ENCODE measurements at regions not wholly inside any gene's neighbourhood (a gene's known extent, or its start where the extent isn't known, plus 50 kb on each side); places are given as distances from the start of the nearest gene placed in this dataset.

DNA sequence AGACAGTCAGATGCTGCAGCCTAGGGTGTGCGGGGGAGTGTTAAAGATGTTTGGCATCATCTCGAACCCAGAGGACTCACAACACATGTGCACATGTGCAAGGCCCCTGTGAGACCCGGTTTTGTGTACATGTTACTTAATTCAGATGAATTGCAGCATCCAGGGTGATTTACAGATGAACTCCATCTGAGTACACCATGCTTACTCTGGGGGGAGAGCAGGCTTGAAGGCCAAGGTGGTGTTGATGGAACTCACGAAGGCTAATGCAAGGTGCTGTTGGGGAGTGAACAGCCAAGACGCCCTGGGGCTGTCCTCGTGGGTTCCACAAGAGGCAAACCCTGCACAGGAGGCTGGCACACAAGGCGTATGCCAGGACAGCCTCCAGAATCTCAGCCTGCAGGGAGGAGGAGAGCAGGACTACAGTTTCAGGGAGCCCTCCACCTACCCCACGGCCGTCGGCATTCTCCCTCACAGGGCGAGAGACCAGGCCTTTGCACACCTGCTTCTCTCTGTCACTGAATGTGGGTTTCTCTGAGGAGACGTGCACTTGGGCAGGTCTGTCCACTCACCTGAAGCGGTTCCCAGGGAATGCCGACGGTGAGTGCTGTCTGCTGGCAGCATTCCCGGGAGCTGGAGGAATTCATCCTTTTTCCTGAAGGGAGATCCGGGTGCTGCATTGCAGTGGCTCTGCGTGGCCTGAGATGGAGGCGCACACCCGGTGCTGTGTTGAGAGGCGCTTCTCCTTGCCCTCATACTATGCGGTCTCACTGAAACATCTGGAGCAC, 178.5 kb upstream of the RNF32 start:
- no TSS peak for BruUV-seq (replicated peaks)
- Histone ChIP-seq H3K9me1 (replicated peaks; ENCODE audit: control insufficient read depth, extremely low read depth, insufficient read depth, low read length) (no peaks in the 10 kb centered on the region), H3K27ac (ENCODE audit: insufficient read depth, low read depth, low read length) (no peak overlapping the region), H3K9ac (replicated peaks; ENCODE audit: extremely low read depth, insufficient read depth, low read length) (no peak overlapping the region), H2AFZ (ENCODE audit: low read depth, low read length) (no peak overlapping the region), H3K79me2 (ENCODE audit: control insufficient read depth, insufficient read depth, low read length) (no peaks in the 10 kb centered on the region), H3K36me3 (ENCODE audit: control insufficient read depth in 2 of 2, extremely low read depth in 1 of 2, insufficient read depth in 2 of 2, low read length in 2 of 2) (no peaks in the 10 kb centered on the region), H3K27me3 (ENCODE audit: control insufficient read depth in 2 of 2, insufficient read depth in 2 of 2, low read length in 2 of 2) (no peaks in the 10 kb centered on the region), H4K20me1 (replicated peaks; ENCODE audit: control insufficient read depth, extremely low read depth, insufficient read depth, low read length) (no peaks in the 10 kb centered on the region), H3K4me1 (ENCODE audit: control insufficient read depth, extremely low read depth, insufficient read depth, low read length) (no peaks in the 10 kb centered on the region), H3K4me2 (ENCODE audit: insufficient read depth, low read length) (no peak overlapping the region), H3K9me3 (replicated peaks; ENCODE audit: control insufficient read depth, insufficient read depth, low read length) (no peaks in the 10 kb centered on the region), H3K4me3 (replicated peaks in 1 of 3; ENCODE audit: insufficient read depth in 1 of 3, low read depth in 1 of 3, low read length in 3 of 3) (no peak overlapping the region)
- DNase-seq (ENCODE audit: low read depth, low spot score) (no peak), FAIRE-seq (no peak)
- no peak for TF ChIP-seq POLR2AphosphoS5 (IDR thresholded peaks at IDR 0.05; ENCODE audit: insufficient read depth, low read depth, low read length)
- no peak for TF ChIP-seq EZH2 (IDR thresholded peaks at IDR 0.05; ENCODE audit: borderline replicate concordance, low read depth, low read length, severe bottlenecking)
- no peak for TF ChIP-seq JUN (IDR thresholded peaks at IDR 0.05; ENCODE audit: borderline replicate concordance, insufficient read depth, insufficient read length, low read depth)
- TF ChIP-seq POLR2A (IDR thresholded peaks at IDR 0.05; ENCODE audit: low read depth, low read length): no peak
- TF ChIP-seq, protein P1, sequence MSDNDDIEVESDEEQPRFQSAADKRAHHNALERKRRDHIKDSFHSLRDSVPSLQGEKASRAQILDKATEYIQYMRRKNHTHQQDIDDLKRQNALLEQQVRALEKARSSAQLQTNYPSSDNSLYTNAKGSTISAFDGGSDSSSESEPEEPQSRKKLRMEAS (IDR thresholded peaks at IDR 0.05; ENCODE audit: insufficient read depth, insufficient read length): no peak
- no peak for TF ChIP-seq MYC (IDR thresholded peaks at IDR 0.05; ENCODE audit: low read depth, low read length)
- TF ChIP-seq GATA2 (IDR thresholded peaks at IDR 0.05; ENCODE audit: insufficient read depth, insufficient read length, low read depth, low read length): no peak
- no peak for TF ChIP-seq FOS (IDR thresholded peaks at IDR 0.05; ENCODE audit: borderline replicate concordance, insufficient read depth, low read length)
- TF ChIP-seq, protein P2, sequence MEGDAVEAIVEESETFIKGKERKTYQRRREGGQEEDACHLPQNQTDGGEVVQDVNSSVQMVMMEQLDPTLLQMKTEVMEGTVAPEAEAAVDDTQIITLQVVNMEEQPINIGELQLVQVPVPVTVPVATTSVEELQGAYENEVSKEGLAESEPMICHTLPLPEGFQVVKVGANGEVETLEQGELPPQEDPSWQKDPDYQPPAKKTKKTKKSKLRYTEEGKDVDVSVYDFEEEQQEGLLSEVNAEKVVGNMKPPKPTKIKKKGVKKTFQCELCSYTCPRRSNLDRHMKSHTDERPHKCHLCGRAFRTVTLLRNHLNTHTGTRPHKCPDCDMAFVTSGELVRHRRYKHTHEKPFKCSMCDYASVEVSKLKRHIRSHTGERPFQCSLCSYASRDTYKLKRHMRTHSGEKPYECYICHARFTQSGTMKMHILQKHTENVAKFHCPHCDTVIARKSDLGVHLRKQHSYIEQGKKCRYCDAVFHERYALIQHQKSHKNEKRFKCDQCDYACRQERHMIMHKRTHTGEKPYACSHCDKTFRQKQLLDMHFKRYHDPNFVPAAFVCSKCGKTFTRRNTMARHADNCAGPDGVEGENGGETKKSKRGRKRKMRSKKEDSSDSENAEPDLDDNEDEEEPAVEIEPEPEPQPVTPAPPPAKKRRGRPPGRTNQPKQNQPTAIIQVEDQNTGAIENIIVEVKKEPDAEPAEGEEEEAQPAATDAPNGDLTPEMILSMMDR (IDR thresholded peaks at IDR 0.05; ENCODE audit: extremely low read depth in 1 of 2, insufficient read depth in 1 of 2, low read depth in 1 of 2, low read length in 2 of 2): no peak
- intact Hi-C loops (cut with micrococcal nuclease): no loop called here
- CTCF ChIA-PET: no interaction called here
- dilution Hi-C loops (cut with MboI; ENCODE audit: extremely low pct_ligation_motif_present, low sequenced_read_pairs): no loop called here
- POLR2A ChIA-PET: no interaction called here
